ENCODE measurements at regions not wholly inside any gene's neighbourhood (a gene's known extent, or its start where the extent isn't known, plus 50 kb on each side); places are given as distances from the start of the nearest gene placed in this dataset.

- dilution Hi-C loops (cut with MboI; ENCODE audit: extremely low pct_ligation_motif_present, low sequenced_read_pairs) = no loop called here
- no peak for FAIRE-seq
- DNase-seq (ENCODE audit: low read depth, low spot score) = no peak
These were observed 179.3 kb upstream of the NEBL start for GRCh38 chr10:21076381-21076780.

DNA sequence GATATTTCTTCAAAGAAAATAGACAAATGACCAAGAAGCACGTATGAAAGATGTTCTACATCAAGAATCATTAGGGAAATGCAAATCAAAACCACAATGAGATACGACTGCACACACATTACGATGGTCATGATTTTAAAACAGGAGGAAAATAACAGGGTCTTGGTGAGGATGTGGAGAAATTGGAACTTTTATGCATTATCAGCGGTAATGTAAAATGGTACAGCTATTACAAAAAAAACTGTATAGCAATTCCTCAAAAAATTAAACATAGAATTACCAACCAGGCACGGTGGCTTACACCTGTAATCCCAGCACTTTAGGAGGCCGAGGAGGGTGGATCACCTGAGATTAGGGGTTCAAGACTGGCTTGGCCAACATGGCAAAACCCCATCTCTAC is 178.8 kb upstream of the NEBL start:
- dilution Hi-C loops (cut with MboI; ENCODE audit: extremely low pct_ligation_motif_present, low sequenced_read_pairs) = no loop called here

More at GRCh38 chr10:21076381-21076780, 179.3 kb upstream of the NEBL start:
- no peaks in the 10 kb centered on the region for H3K27me3 ChIP-seq (ENCODE audit: control insufficient read depth, extremely low read depth, insufficient read depth, low read length)
- no peaks in the 10 kb centered on the region for H3K79me2 ChIP-seq (ENCODE audit: control insufficient read depth, insufficient read depth, low read length)
- H3K9me1 ChIP-seq (ENCODE audit: control insufficient read depth, extremely low read depth, insufficient read depth, low read length) = no peaks in the 10 kb centered on the region
- no peak overlapping the region for H3K4me2 ChIP-seq (ENCODE audit: control insufficient read depth, extremely low read depth, insufficient read depth, low read depth, low read length)
- peaks cover 2% of the 10 kb centered on the region for H3K4me1 ChIP-seq (ENCODE audit: control insufficient read depth, extremely low read depth, insufficient read depth, low read length)
- no peak overlapping the region for H3K9ac ChIP-seq (ENCODE audit: control insufficient read depth, extremely low read depth, insufficient read depth, low read length)
- no peak for TF ChIP-seq CTCF (optimal IDR thresholded peaks at IDR 0.05 in 1 of 3, IDR thresholded peaks at IDR 0.05 in 1 of 3, conservative IDR thresholded peaks at IDR 0.05 in 1 of 3; ENCODE audit: extremely low read depth in 1 of 3, insufficient read depth in 2 of 3, low read length in 3 of 3)
- TF ChIP-seq EZH2 (IDR thresholded peaks at IDR 0.05; ENCODE audit: low read length) = no peak
- H3K27ac ChIP-seq (ENCODE audit: control insufficient read depth, insufficient read depth, low read length) = no peak overlapping the region
- H3K9me3 ChIP-seq (ENCODE audit: control insufficient read depth, low read depth, low read length) = no peaks in the 10 kb centered on the region
- H3K4me3 ChIP-seq (ENCODE audit: control insufficient read depth in 2 of 3, extremely low read depth in 1 of 3, insufficient read depth in 2 of 3, low read depth in 1 of 3, low read length in 3 of 3) = no peak overlapping the region
- no peaks in the 10 kb centered on the region for H4K20me1 ChIP-seq (ENCODE audit: control insufficient read depth, extremely low read depth, insufficient read depth, low read length)
- no peaks in the 10 kb centered on the region for H3K36me3 ChIP-seq (ENCODE audit: control insufficient read depth in 2 of 2, extremely low read depth in 1 of 2, insufficient read depth in 2 of 2, low read length in 2 of 2)
- no peak overlapping the region for H2AFZ ChIP-seq (ENCODE audit: control insufficient read depth, low read length)

More for the DNA sequence above, 178.8 kb upstream of the NEBL start:
- DNase-seq (ENCODE audit: low read depth, low spot score) = no peak
- Histone ChIP-seq H2AFZ (ENCODE audit: control insufficient read depth, low read length) (no peak overlapping the region), H3K4me3 (ENCODE audit: control insufficient read depth in 2 of 3, extremely low read depth in 1 of 3, insufficient read depth in 2 of 3, low read depth in 1 of 3, low read length in 3 of 3) (no peak overlapping the region), H3K4me1 (ENCODE audit: control insufficient read depth, extremely low read depth, insufficient read depth, low read length) (peaks cover 2% of the 10 kb centered on the region), H3K9me3 (ENCODE audit: control insufficient read depth, low read depth, low read length) (no peaks in the 10 kb centered on the region), H3K9me1 (ENCODE audit: control insufficient read depth, extremely low read depth, insufficient read depth, low read length) (no peaks in the 10 kb centered on the region), H3K9ac (ENCODE audit: control insufficient read depth, extremely low read depth, insufficient read depth, low read length) (no peak overlapping the region), H3K27me3 (ENCODE audit: control insufficient read depth, extremely low read depth, insufficient read depth, low read length) (no peaks in the 10 kb centered on the region), H4K20me1 (ENCODE audit: control insufficient read depth, extremely low read depth, insufficient read depth, low read length) (no peaks in the 10 kb centered on the region), H3K79me2 (ENCODE audit: control insufficient read depth, insufficient read depth, low read length) (no peaks in the 10 kb centered on the region), H3K4me2 (ENCODE audit: control insufficient read depth, extremely low read depth, insufficient read depth, low read depth, low read length) (no peak overlapping the region), H3K36me3 (ENCODE audit: control insufficient read depth in 2 of 2, extremely low read depth in 1 of 2, insufficient read depth in 2 of 2, low read length in 2 of 2) (no peaks in the 10 kb centered on the region), H3K27ac (ENCODE audit: control insufficient read depth, insufficient read depth, low read length) (no peak overlapping the region)
- TF ChIP-seq CTCF (optimal IDR thresholded peaks at IDR 0.05 in 1 of 3, IDR thresholded peaks at IDR 0.05 in 1 of 3, conservative IDR thresholded peaks at IDR 0.05 in 1 of 3; ENCODE audit: extremely low read depth in 1 of 3, insufficient read depth in 2 of 3, low read length in 3 of 3) (no peak), EZH2 (IDR thresholded peaks at IDR 0.05; ENCODE audit: low read length) (no peak)
- no peak for FAIRE-seq

All from keratinocyte (primary cell).